PC-9 (cell line): ENCODE measurements at regions not wholly inside any gene's neighbourhood (a gene's known extent, or its start where the extent isn't known, plus 50 kb on each side); places are given as distances from the start of the nearest gene placed in this dataset.

Experiments
- EZH2 ChIP-seq: fragments of 200-600 bp; sonication (generic); IDR thresholded peaks from 2 replicates; pipeline ENCODE4 v1.8.0; 2017; ENCODE audit warnings: antibody characterized with exemption, low read depth
- TF ChIP-seq, protein P1 (sequence below): fragments of 200-600 bp; sonication (generic); conservative IDR thresholded peaks from 2 replicates; pipeline ENCODE4 v1.6.1; 2017; ENCODE audit warnings: mixed run types, antibody characterized with exemption, mild to moderate bottlenecking, moderate library complexity

- TF ChIP-seq, protein P1, sequence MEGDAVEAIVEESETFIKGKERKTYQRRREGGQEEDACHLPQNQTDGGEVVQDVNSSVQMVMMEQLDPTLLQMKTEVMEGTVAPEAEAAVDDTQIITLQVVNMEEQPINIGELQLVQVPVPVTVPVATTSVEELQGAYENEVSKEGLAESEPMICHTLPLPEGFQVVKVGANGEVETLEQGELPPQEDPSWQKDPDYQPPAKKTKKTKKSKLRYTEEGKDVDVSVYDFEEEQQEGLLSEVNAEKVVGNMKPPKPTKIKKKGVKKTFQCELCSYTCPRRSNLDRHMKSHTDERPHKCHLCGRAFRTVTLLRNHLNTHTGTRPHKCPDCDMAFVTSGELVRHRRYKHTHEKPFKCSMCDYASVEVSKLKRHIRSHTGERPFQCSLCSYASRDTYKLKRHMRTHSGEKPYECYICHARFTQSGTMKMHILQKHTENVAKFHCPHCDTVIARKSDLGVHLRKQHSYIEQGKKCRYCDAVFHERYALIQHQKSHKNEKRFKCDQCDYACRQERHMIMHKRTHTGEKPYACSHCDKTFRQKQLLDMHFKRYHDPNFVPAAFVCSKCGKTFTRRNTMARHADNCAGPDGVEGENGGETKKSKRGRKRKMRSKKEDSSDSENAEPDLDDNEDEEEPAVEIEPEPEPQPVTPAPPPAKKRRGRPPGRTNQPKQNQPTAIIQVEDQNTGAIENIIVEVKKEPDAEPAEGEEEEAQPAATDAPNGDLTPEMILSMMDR, result no peak
- no peak for TF ChIP-seq EZH2
Observed at GRCh38 chr10:128664729-128665128, 538.5 kb upstream of the MKI67 start.
